KMS-11 (cell line): ENCODE measurements at regions not wholly inside any gene's neighbourhood (a gene's known extent, or its start where the extent isn't known, plus 50 kb on each side); places are given as distances from the start of the nearest gene placed in this dataset.

Source experiments
- H2AFZ ChIP-seq: fragments of 200-600 bp; sonication (generic); 2 replicates; pipeline ENCODE4 v1.6.1; 2016; ENCODE audit warnings: antibody characterized with exemption, mixed run types, low read depth
- H3K27ac ChIP-seq: fragments of 200-600 bp; sonication (generic); 2 replicates; pipeline ENCODE4 v1.6.1; 2016; ENCODE audit warnings: mild to moderate bottlenecking, mixed run types
- H3K27me3 ChIP-seq: fragments of 200-600 bp; sonication (generic); 2 replicates; pipeline ENCODE4 v1.6.1; 2017; ENCODE audit warnings: mild to moderate bottlenecking, low read depth, mixed run types, moderate library complexity; ENCODE audit not compliant: insufficient read depth
- H3K36me3 ChIP-seq: fragments of 200-600 bp; sonication (generic); 2 replicates; pipeline ENCODE4 v1.6.1; 2017; ENCODE audit warnings: mild to moderate bottlenecking, mixed run types; ENCODE audit not compliant: insufficient read depth
- H3K4me1 ChIP-seq: fragments of 200-600 bp; sonication (generic); 2 replicates; pipeline ENCODE4 v1.6.1; 2016; ENCODE audit warnings: mild to moderate bottlenecking, low read depth, mixed run types; ENCODE audit not compliant: poor library complexity, severe bottlenecking
- H3K4me2 ChIP-seq: fragments of 200-600 bp; sonication (generic); 2 replicates; pipeline ENCODE4 v1.7.0; 2016; ENCODE audit warnings: mild to moderate bottlenecking, mixed run types
- H3K4me3 ChIP-seq: fragments of 200-600 bp; sonication (generic); IDR thresholded peaks from 2 replicates; pipeline ENCODE4 v1.6.1; 2017; ENCODE audit warnings: low read depth, low read length, mixed read lengths; ENCODE audit not compliant: insufficient read depth
- H3K79me2 ChIP-seq: fragments of 200-600 bp; sonication (generic); 2 replicates; pipeline ENCODE4 v1.6.1; 2016; ENCODE audit warnings: low read depth, mixed run types; ENCODE audit not compliant: insufficient read depth
- H3K9ac ChIP-seq: fragments of 200-600 bp; sonication (generic); 2 replicates; pipeline ENCODE4 v1.6.1; 2016; ENCODE audit warnings: mild to moderate bottlenecking, mixed run types
- H4K20me1 ChIP-seq: fragments of 200-600 bp; sonication (generic); 2 replicates; pipeline ENCODE4 v1.6.1; 2016; ENCODE audit warnings: mild to moderate bottlenecking, mixed run types; ENCODE audit not compliant: insufficient read depth
- CTCF ChIP-seq: fragments of 200-600 bp; sonication (generic); conservative IDR thresholded peaks from 2 replicates; pipeline ENCODE4 v1.6.1; 2017; ENCODE audit warnings: low read depth, mild to moderate bottlenecking, antibody characterized with exemption, low read length, moderate library complexity, mixed read lengths

GRCh38 chr1:190752131-190752530 lies 274.5 kb upstream of the BRINP3 start:
- Histone ChIP-seq H3K36me3 (no peaks in the 10 kb centered on the region), H3K27me3 (no peaks in the 10 kb centered on the region), H3K4me3 (no peak overlapping the region), H3K4me1 (no peaks in the 10 kb centered on the region), H3K79me2 (no peaks in the 10 kb centered on the region), H4K20me1 (no peaks in the 10 kb centered on the region), H2AFZ (no peak overlapping the region), H3K9ac (no peak overlapping the region), H3K4me2 (no peak overlapping the region), H3K27ac (no peak overlapping the region)
- no peak for TF ChIP-seq CTCF

GRCh38 chr1:190754666-190755065 lies 277.0 kb upstream of the BRINP3 start:
- H3K27me3 ChIP-seq = no peaks in the 10 kb centered on the region
- no peak overlapping the region for H3K9ac ChIP-seq
- no peak overlapping the region for H2AFZ ChIP-seq
- no peak overlapping the region for H3K27ac ChIP-seq
- H3K36me3 ChIP-seq = no peaks in the 10 kb centered on the region
- no peaks in the 10 kb centered on the region for H3K4me1 ChIP-seq
- TF ChIP-seq CTCF = no peak
- no peak overlapping the region for H3K4me2 ChIP-seq
- no peaks in the 10 kb centered on the region for H4K20me1 ChIP-seq
- H3K4me3 ChIP-seq = no peak overlapping the region
- no peaks in the 10 kb centered on the region for H3K79me2 ChIP-seq

GRCh38 chr1:190759807-190760206 lies 282.1 kb upstream of the BRINP3 start:
- Histone ChIP-seq H3K4me3 (no peak overlapping the region), H2AFZ (no peak overlapping the region), H3K36me3 (no peaks in the 10 kb centered on the region), H3K4me2 (no peak overlapping the region), H3K79me2 (no peaks in the 10 kb centered on the region), H4K20me1 (no peaks in the 10 kb centered on the region), H3K27me3 (no peaks in the 10 kb centered on the region), H3K4me1 (no peaks in the 10 kb centered on the region), H3K27ac (no peak overlapping the region), H3K9ac (no peak overlapping the region)
- TF ChIP-seq CTCF = no peak

- Histone ChIP-seq H3K4me1 (no peaks in the 10 kb centered on the region), H3K4me3 (no peak overlapping the region), H2AFZ (no peak overlapping the region)
These were observed 284.7 kb upstream of the BRINP3 start for GRCh38 chr1:190762325-190762724.

More at GRCh38 chr1:190762325-190762724, 284.7 kb upstream of the BRINP3 start:
- Histone ChIP-seq H3K27ac (no peak overlapping the region), H3K36me3 (no peaks in the 10 kb centered on the region), H3K79me2 (no peaks in the 10 kb centered on the region), H3K4me2 (no peak overlapping the region), H3K9ac (no peak overlapping the region), H4K20me1 (no peaks in the 10 kb centered on the region), H3K27me3 (no peaks in the 10 kb centered on the region)
- no peak for TF ChIP-seq CTCF
